GM23338 (cell line): ENCODE measurements at regions not wholly inside any gene's neighbourhood (a gene's known extent, or its start where the extent isn't known, plus 50 kb on each side); places are given as distances from the start of the nearest gene placed in this dataset.

ENCODE experiments used
- CREB1 ChIP-seq: fragments of 250-450 bp; sonication (Bioruptor Pico); IDR thresholded peaks from 2 replicates; pipeline ENCODE4 v1.5.0; 2020; ENCODE audit warnings: low read depth, mild to moderate bottlenecking, moderate library complexity
- CTCF ChIP-seq, 2 experiments: fragments of 200-600 bp in 1 of 2; sonication (generic) in 1 of 2; conservative IDR thresholded peaks; 2 replicates each; pipeline versions ENCODE4 v1.5.1 to v1.6.1; 2016 to 2017; ENCODE audit warnings: antibody characterized with exemption in 2 of 2, low read depth in 2 of 2, mild to moderate bottlenecking in 2 of 2, moderate library complexity in 1 of 2
- ETS1 ChIP-seq: IDR thresholded peaks from 2 replicates; pipeline ENCODE4 v1.6.1; 2016; ENCODE audit warnings: antibody characterized with exemption
- EZH2 ChIP-seq: fragments of 200-600 bp; sonication (generic); IDR thresholded peaks from one replicate; pipeline ENCODE4 v1.8.0; 2017; ENCODE audit warnings: antibody characterized with exemption, mild to moderate bottlenecking, low read depth; ENCODE audit not compliant: unreplicated experiment
- EZH2phosphoT487 ChIP-seq: fragments of 200-600 bp; sonication (generic); IDR thresholded peaks from one replicate; pipeline ENCODE4 v1.8.1; 2018; ENCODE audit warnings: antibody characterized with exemption; ENCODE audit not compliant: unreplicated experiment
- JUNB ChIP-seq: IDR thresholded peaks from one replicate; pipeline ENCODE4 v1.6.1; 2016; ENCODE audit warnings: antibody characterized with exemption; ENCODE audit not compliant: unreplicated experiment
- NANOG ChIP-seq: IDR thresholded peaks from 2 replicates; pipeline ENCODE4 v1.6.1; 2016; ENCODE audit warnings: antibody characterized with exemption, borderline replicate concordance
- POLR2AphosphoS5 ChIP-seq: IDR thresholded peaks from 2 replicates; pipeline ENCODE4 v1.6.1; 2016; ENCODE audit warnings: antibody characterized with exemption, low read depth
- REST ChIP-seq: IDR thresholded peaks from one replicate; pipeline ENCODE4 v1.6.1; 2018; ENCODE audit warnings: antibody characterized with exemption; ENCODE audit not compliant: unreplicated experiment
- STAT1 ChIP-seq: IDR thresholded peaks from one replicate; pipeline ENCODE4 v1.6.1; 2016; ENCODE audit warnings: antibody characterized with exemption; ENCODE audit not compliant: unreplicated experiment
- ZNF114 ChIP-seq: fragments of 250-450 bp; sonication (Bioruptor Pico); IDR thresholded peaks from 2 replicates; pipeline ENCODE4 v1.5.0; 2020; ENCODE audit warnings: mild to moderate bottlenecking, moderate library complexity
- ZNF462 ChIP-seq: fragments of 250-450 bp; sonication (Bioruptor Pico); IDR thresholded peaks from 2 replicates; pipeline ENCODE4 v1.5.0; 2020; ENCODE audit warnings: mild to moderate bottlenecking, moderate library complexity

GRCh38 chr12:68428211-68428610 lies 96.0 kb upstream of the MDM1 start:
- TF ChIP-seq JUNB, result no peak
- no peak for TF ChIP-seq EZH2
- TF ChIP-seq CTCF (conservative IDR thresholded peaks at IDR 0.05; ENCODE audit: low read depth in 2 of 2), result no peak
- no peak for TF ChIP-seq POLR2AphosphoS5
- TF ChIP-seq REST, result no peak
- TF ChIP-seq EZH2phosphoT487, result no peak
- TF ChIP-seq CREB1 (CRISPR knock-in tag), result no peak
- no peak for TF ChIP-seq ZNF114
- TF ChIP-seq NANOG, result no peak
- TF ChIP-seq STAT1, result no peak
- no peak for TF ChIP-seq ETS1
- TF ChIP-seq ZNF462, result no peak
